GM10248 (cell line): ENCODE measurements at regions not wholly inside any gene's neighbourhood (a gene's known extent, or its start where the extent isn't known, plus 50 kb on each side); places are given as distances from the start of the nearest gene placed in this dataset.

Experiments used
- CTCF ChIA-PET: fragments of 300-600 bp; sonication (Branson Sonifier 250); formaldehyde crosslinking; extraction: SDS; loops from one replicate; lab custom pipeline; 2021; ENCODE audit warnings: antibody characterized with exemption; lab: Yijun Ruan, JAX
- POLR2A ChIA-PET: fragments of 350-650 bp; sonication (Branson Sonifier 250); formaldehyde crosslinking; extraction: SDS; loops from one replicate; lab custom pipeline; 2020; ENCODE audit warnings: antibody characterized with exemption; lab: Yijun Ruan, JAX
- DNase-seq: peaks from one replicate; pipeline ENCODE4 v3.0.0; 2012; ENCODE audit errors: extremely low spot score
- TF ChIP-seq, protein P1 (sequence below): IDR thresholded peaks from 2 replicates; pipeline ENCODE4 v1.5.1; 2012; ENCODE audit warnings: mild to moderate bottlenecking, low read depth; ENCODE audit errors: extremely low read depth, missing control alignments, control extremely low read depth

DNA sequence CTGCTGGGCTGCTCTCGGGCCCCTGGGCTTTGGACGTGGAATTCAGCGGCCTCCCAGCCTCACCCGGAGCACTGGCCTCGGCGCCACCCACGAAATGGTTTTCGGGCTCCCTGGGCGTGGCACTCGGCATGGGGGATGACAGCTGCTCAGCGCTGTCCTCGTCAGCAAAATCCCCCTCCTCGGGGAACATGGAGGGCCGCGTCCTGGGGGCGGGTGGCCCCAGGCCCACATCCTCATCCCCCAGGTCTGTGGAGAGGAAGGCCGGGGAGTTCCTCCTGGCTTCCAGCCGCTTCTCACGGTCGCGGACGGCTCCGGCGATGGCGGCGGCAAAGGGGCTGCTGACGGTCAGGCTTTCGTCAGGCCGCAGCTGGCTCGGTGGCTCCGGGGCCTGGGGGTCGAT lies 88.4 kb downstream of the CTTN start:
- TF ChIP-seq, protein P1, sequence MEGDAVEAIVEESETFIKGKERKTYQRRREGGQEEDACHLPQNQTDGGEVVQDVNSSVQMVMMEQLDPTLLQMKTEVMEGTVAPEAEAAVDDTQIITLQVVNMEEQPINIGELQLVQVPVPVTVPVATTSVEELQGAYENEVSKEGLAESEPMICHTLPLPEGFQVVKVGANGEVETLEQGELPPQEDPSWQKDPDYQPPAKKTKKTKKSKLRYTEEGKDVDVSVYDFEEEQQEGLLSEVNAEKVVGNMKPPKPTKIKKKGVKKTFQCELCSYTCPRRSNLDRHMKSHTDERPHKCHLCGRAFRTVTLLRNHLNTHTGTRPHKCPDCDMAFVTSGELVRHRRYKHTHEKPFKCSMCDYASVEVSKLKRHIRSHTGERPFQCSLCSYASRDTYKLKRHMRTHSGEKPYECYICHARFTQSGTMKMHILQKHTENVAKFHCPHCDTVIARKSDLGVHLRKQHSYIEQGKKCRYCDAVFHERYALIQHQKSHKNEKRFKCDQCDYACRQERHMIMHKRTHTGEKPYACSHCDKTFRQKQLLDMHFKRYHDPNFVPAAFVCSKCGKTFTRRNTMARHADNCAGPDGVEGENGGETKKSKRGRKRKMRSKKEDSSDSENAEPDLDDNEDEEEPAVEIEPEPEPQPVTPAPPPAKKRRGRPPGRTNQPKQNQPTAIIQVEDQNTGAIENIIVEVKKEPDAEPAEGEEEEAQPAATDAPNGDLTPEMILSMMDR, result no peak
- ChIA-PET POLR2A (no interaction called here), CTCF (no interaction called here)
- DNase-seq, result no peak

DNA sequence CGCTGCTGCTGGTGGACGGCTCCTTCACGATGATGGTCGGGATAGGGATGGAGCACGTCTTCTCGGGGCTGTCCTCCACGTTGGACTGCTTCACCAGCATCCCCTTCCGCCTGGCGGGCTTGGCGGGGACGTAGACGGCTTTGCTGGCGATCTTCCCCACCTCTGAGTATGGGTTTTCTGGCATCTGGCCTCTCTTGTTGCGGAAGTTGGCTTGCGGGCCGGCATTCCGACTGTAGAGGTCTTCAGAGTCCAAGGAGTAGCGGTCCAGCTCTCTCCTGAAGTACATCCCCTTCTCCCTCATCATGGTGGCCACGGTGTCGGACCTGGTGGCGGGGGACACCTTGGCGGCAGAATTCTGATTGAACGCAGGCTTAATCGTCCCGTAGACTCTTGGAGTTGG lies 88.8 kb downstream of the CTTN start:
- ChIA-PET CTCF (no interaction called here), POLR2A (no interaction called here)
- no peak for DNase-seq
- TF ChIP-seq, protein P1, result no peak

DNA sequence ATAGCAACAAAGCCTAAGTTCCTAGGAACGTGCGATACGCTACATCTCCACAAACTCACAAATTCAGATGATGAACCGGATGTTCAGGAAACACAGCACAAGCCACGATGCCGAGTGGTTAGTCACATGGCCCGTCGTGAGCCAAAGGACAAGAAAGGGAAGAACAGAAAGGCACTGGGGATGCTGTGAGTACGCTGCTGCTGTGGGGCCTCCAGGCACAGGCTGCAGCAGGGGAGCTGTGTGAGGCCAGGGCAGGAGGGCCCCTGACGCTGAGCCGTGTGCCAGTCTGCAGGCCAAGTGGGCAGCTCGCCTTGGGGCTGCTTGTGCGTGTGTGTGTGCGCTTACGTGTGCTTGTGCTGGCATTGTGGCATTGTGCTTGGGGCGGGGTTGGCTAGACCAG lies 89.4 kb downstream of the CTTN start:
- ChIA-PET CTCF (no interaction called here), POLR2A (no interaction called here)
- DNase-seq, result no peak
- TF ChIP-seq, protein P1, result no peak

DNA sequence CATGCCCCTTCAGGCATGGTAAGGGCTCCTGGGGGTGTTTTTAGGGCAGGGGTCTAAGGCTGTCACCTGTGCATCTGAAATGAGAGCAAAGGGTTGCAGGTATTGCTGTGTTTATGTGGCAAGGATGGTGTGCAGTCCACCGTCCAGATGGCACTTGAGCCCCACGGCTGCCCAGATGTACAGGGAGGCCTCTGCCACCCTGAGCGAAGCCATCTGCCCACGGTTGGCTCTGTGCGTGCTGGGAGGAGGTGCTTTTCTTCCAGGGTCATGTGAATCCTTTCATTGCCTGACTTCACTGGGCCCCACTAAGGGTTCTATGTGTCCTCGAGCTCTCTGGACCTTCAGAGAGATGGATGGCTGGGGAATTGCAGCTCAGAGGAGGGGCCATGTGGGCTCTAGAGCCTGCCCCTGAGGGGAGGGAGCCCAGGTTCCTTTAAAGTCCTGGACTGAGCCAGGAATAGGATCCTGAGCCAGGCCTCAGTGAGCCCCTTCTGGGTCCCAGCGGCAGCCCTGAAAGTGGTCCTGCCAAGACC lies 89.9 kb downstream of the CTTN start:
- DNase-seq, result no peak
- TF ChIP-seq, protein P1, result no peak
- POLR2A ChIA-PET, result no interaction called here
- CTCF ChIA-PET, result no interaction called here

DNA sequence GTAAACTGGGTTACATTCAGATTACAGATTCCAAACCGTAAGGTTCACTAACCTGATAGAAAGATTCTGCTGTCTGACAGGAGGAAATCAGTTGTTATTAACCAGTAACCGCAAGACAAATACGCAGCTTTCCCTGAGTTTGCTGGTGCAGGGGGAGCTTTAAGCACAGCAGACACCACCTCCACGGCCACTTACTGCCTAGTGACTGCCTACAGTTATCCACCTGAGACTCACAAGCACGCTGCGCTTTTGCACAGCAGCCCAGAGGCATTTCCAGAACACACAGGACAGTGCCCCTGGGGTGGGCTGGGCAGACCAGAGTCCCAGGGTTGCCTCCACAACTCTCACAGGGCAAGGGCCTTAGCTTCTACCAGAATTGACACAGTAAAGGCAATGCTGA lies 90.9 kb downstream of the CTTN start:
- ChIA-PET POLR2A (no interaction called here), CTCF (no interaction called here)
- TF ChIP-seq, protein P1, result no peak
- DNase-seq, result no peak

DNA sequence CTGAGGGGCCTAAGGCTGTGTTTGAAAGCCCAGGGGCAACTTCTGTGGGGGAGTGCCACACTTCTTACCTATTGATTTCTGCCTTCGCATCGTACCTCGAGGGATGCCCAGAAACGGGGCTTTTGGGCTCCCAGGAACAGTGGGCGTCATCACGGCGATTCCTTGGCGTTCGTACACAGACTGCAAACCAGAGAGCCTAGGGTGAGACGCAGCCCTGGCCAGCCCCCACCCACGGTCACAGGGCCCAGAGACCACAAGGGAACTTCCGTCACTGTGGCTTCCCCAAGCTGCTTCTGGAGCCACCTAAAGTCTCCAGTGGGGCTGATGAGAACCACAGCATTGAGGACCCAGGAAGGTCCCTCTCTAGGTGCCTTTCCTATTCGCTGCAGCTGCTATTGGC lies 91.9 kb downstream of the CTTN start:
- peak; percentile 66 for DNase-seq
- ChIA-PET CTCF (interaction anchor here (1.0 kb wide), 1 partner anchor 11 kb away, joined by 3 read pairs; no protein-coding TSS in a partner anchor), POLR2A (no interaction called here)
- TF ChIP-seq, protein P1, result no peak
